ENCODE measurements at regions not wholly inside any gene's neighbourhood (a gene's known extent, or its start where the extent isn't known, plus 50 kb on each side); places are given as distances from the start of the nearest gene placed in this dataset.

GRCh38 chr13:78862446-78862845 is 203.5 kb upstream of the OBI1 start:
- no peak for DNase-seq

- DNase-seq, result no peak
Observed at GRCh38 chr13:78852709-78853108, 193.8 kb upstream of the OBI1 start.

- no peak for DNase-seq
Observed at GRCh38 chr13:78845656-78846365, 186.9 kb upstream of the OBI1 start.

GRCh38 chr13:78844106-78844505 is 185.2 kb upstream of the OBI1 start:
- DNase-seq, result no peak

- no peak for DNase-seq
Observed at GRCh38 chr13:78841358-78841963, 182.5 kb upstream of the OBI1 start.

GRCh38 chr13:78836238-78836784 is 177.4 kb upstream of the OBI1 start:
- DNase-seq, result no peak

GRCh38 chr13:78832461-78832860 is 173.5 kb upstream of the OBI1 start:
- DNase-seq, result no peak

- DNase-seq, result no peak
Observed at GRCh38 chr13:78830508-78830907, 171.6 kb upstream of the OBI1 start.

GRCh38 chr13:78829821-78830220 is 170.9 kb upstream of the OBI1 start:
- no peak for DNase-seq

- DNase-seq, result no peak
Observed at GRCh38 chr13:78827471-78827870, 168.5 kb upstream of the OBI1 start.

GRCh38 chr13:78826936-78827335 is 168.0 kb upstream of the OBI1 start:
- no peak for DNase-seq

GRCh38 chr13:78826312-78826711 is 167.4 kb upstream of the OBI1 start:
- no peak for DNase-seq

- DNase-seq, result no peak
Observed at GRCh38 chr13:78820541-78820940, 161.6 kb upstream of the OBI1 start.

GRCh38 chr13:78816592-78816991 is 157.6 kb upstream of the OBI1 start:
- DNase-seq, result no peak

- no peak for DNase-seq
Observed at GRCh38 chr13:78816154-78816553, 157.2 kb upstream of the OBI1 start.

- DNase-seq, result no peak
Observed at GRCh38 chr13:78806457-78806856, 147.5 kb upstream of the OBI1 start.

GRCh38 chr13:78802912-78803311 is 144.0 kb upstream of the OBI1 start:
- DNase-seq, result no peak

- no peak for DNase-seq
Observed at GRCh38 chr13:78787190-78787589, 128.2 kb upstream of the OBI1 start.

- DNase-seq, result no peak
Observed at GRCh38 chr13:78786459-78786858, 127.5 kb upstream of the OBI1 start.

GRCh38 chr13:78785764-78786163 is 126.8 kb upstream of the OBI1 start:
- DNase-seq, result no peak

- DNase-seq, result no peak
Observed at GRCh38 chr13:78784014-78784750, 125.2 kb upstream of the OBI1 start.

GRCh38 chr13:78780708-78781107 is 121.8 kb upstream of the OBI1 start:
- no peak for DNase-seq

GRCh38 chr13:78779608-78780007 is 120.7 kb upstream of the OBI1 start:
- DNase-seq, result no peak

GRCh38 chr13:78777976-78778375 is 119.0 kb upstream of the OBI1 start:
- no peak for DNase-seq

All from NCI-H187 (cell line).